Activated B cell treated with CpG ODN at 0.5 μM for 24 hours (primary cell): ENCODE measurements at regions not wholly inside any gene's neighbourhood (a gene's known extent, or its start where the extent isn't known, plus 50 kb on each side); places are given as distances from the start of the nearest gene placed in this dataset.

Source experiments
- ATAC-seq: fragments of 200-7000 bp; cut with Tn5 transposase; one replicate; pipeline ENCODE4 v1.10.0; 2021; ENCODE audit warnings: low read depth, mild to moderate bottlenecking, moderate library complexity
- CTCF ChIA-PET: fragments of 350-600 bp; sonication (Branson Sonifier 250); formaldehyde crosslinking; loops from one replicate; lab custom pipeline; 2021; ENCODE audit warnings: antibody characterized with exemption; lab: Charles Lee
- POLR2A ChIA-PET: fragments of 350-600 bp; sonication (Branson Sonifier 250); formaldehyde crosslinking; loops from one replicate; lab custom pipeline; 2021; ENCODE audit warnings: antibody characterized with exemption; lab: Charles Lee
- DNase-seq: peaks from one replicate; pipeline ENCODE4 v3.0.0; 2022
- H3K27ac Mint-ChIP-seq: one replicate; pipeline ENCODE4 v1.8.0; 2020; ENCODE audit warnings: mixed read lengths
- H3K27me3 Mint-ChIP-seq: one replicate; pipeline ENCODE4 v1.8.0; 2021; ENCODE audit warnings: mixed read lengths
- H3K36me3 Mint-ChIP-seq: one replicate; pipeline ENCODE4 v1.8.0; 2021; ENCODE audit warnings: low read depth, mixed read lengths
- H3K4me1 Mint-ChIP-seq: one replicate; pipeline ENCODE4 v1.8.0; 2021; ENCODE audit warnings: mixed read lengths
- H3K4me3 Mint-ChIP-seq: one replicate; pipeline ENCODE4 v1.8.0; 2020; ENCODE audit warnings: mild to moderate bottlenecking, mixed read lengths
- H3K9me3 Mint-ChIP-seq: one replicate; pipeline ENCODE4 v1.8.0; 2020; ENCODE audit warnings: mixed read lengths
- CTCF ChIP-seq: fragments of 200-600 bp; IDR thresholded peaks from one replicate; pipeline ENCODE4 v1.8.0; 2022; ENCODE audit warnings: antibody characterized with exemption, mild to moderate bottlenecking
- intact Hi-C: fragments of 100-400 bp; cut with micrococcal nuclease; formaldehyde crosslinking; loops from one replicate; pipeline ENCODE4 v1.15.1; 2024

- ChIA-PET POLR2A (no interaction called here), CTCF (no interaction called here)
Observed at GRCh38 chr1:4001461-4001860, 101.4 kb upstream of the C1orf174 start.

GRCh38 chr1:4002061-4002521, 102.0 kb upstream of the C1orf174 start:
- ATAC-seq (no peak), DNase-seq (no peak)
- Mint-ChIP-seq H3K27me3 (peaks cover 8% of the 10 kb centered on the region), H3K4me1 (peaks cover 16% of the 10 kb centered on the region), H3K36me3 (peaks cover 5% of the 10 kb centered on the region), H3K4me3 (no peak overlapping the region), H3K27ac (no peak overlapping the region), H3K9me3 (peaks cover 3% of the 10 kb centered on the region)
- ChIA-PET CTCF (no interaction called here), POLR2A (no interaction called here)
- no peak for TF ChIP-seq CTCF
- intact Hi-C loops: no loop called here

More at GRCh38 chr1:4001461-4001860, 101.4 kb upstream of the C1orf174 start:
- intact Hi-C loops: no loop called here
- peaks cover 10% of the 10 kb centered on the region for H3K4me1 Mint-ChIP-seq
- DNase-seq (no peak), ATAC-seq (no peak)
- H3K4me3 Mint-ChIP-seq: no peak overlapping the region
- no peak for TF ChIP-seq CTCF
- peaks cover 13% of the 10 kb centered on the region for H3K27me3 Mint-ChIP-seq
- peaks cover 2% of the 10 kb centered on the region for H3K36me3 Mint-ChIP-seq
- H3K9me3 Mint-ChIP-seq: no peaks in the 10 kb centered on the region
- no peak overlapping the region for H3K27ac Mint-ChIP-seq

GRCh38 chr1:4002741-4003140, 102.7 kb upstream of the C1orf174 start:
- H3K4me3 Mint-ChIP-seq: no peak overlapping the region
- peaks cover 20% of the 10 kb centered on the region for H3K4me1 Mint-ChIP-seq
- peaks cover 7% of the 10 kb centered on the region for H3K9me3 Mint-ChIP-seq
- H3K27me3 Mint-ChIP-seq: peaks cover 5% of the 10 kb centered on the region
- peaks cover 8% of the 10 kb centered on the region for H3K36me3 Mint-ChIP-seq
- ChIA-PET POLR2A (no interaction called here), CTCF (no interaction called here)
- no peak overlapping the region for H3K27ac Mint-ChIP-seq
- DNase-seq (no peak), ATAC-seq (no peak)
- no peak for TF ChIP-seq CTCF
- intact Hi-C loops: no loop called here

GRCh38 chr1:4003846-4004505, 103.9 kb upstream of the C1orf174 start:
- intact Hi-C loops: no loop called here
- ATAC-seq (no peak), DNase-seq (no peak)
- H3K4me3 Mint-ChIP-seq: no peak overlapping the region
- H3K9me3 Mint-ChIP-seq: peaks cover 10% of the 10 kb centered on the region
- peaks cover 8% of the 10 kb centered on the region for H3K36me3 Mint-ChIP-seq
- ChIA-PET POLR2A (no interaction called here), CTCF (no interaction called here)
- no peaks in the 10 kb centered on the region for H3K27me3 Mint-ChIP-seq
- no peak for TF ChIP-seq CTCF
- peaks cover 21% of the 10 kb centered on the region for H3K4me1 Mint-ChIP-seq
- no peak overlapping the region for H3K27ac Mint-ChIP-seq

- Mint-ChIP-seq H3K4me3 (no peak overlapping the region), H3K9me3 (peaks cover 10% of the 10 kb centered on the region), H3K36me3 (peaks cover 8% of the 10 kb centered on the region), H3K27ac (peak overlapping the region; percentile 61), H3K4me1 (peaks cover 25% of the 10 kb centered on the region), H3K27me3 (no peaks in the 10 kb centered on the region)
- intact Hi-C loops: loop anchor here (5.0 kb wide), 1 partner anchor 42 kb away; no protein-coding TSS in a partner anchor
- CTCF ChIA-PET: no interaction called here
- ATAC-seq (no peak), DNase-seq (no peak)
- TF ChIP-seq CTCF: no peak
- POLR2A ChIA-PET: no interaction called here
Observed at GRCh38 chr1:4004635-4005430, 104.8 kb upstream of the C1orf174 start.
